ENCODE measurements at regions not wholly inside any gene's neighbourhood (a gene's known extent, or its start where the extent isn't known, plus 50 kb on each side); places are given as distances from the start of the nearest gene placed in this dataset.

- no peak for TF ChIP-seq CTCF (IDR thresholded peaks at IDR 0.05; ENCODE audit: insufficient read depth, low read length, poor library complexity, severe bottlenecking)
- no peak for TF ChIP-seq EZH2phosphoT487 (conservative IDR thresholded peaks at IDR 0.05; ENCODE audit: low read length)
Measured at GRCh38 chr13:39926345-39926744, 270.9 kb downstream of the COG6 start.

Data from SU-DHL-6 (cell line).